Glomerular endothelial cell (primary cell): ENCODE measurements at regions not wholly inside any gene's neighbourhood (a gene's known extent, or its start where the extent isn't known, plus 50 kb on each side); places are given as distances from the start of the nearest gene placed in this dataset.
"Not testable (repeated sequence)": the region's sequence is repeated elsewhere in the genome, so short reads cannot be mapped to it uniquely, and the experiment has no call there.

ENCODE experiments used
- DNase-seq: peaks from one replicate; pipeline ENCODE4 v3.0.0-alpha.2; 2011; ENCODE audit warnings: low read depth, low spot score; ENCODE audit errors: extremely low read depth

DNA sequence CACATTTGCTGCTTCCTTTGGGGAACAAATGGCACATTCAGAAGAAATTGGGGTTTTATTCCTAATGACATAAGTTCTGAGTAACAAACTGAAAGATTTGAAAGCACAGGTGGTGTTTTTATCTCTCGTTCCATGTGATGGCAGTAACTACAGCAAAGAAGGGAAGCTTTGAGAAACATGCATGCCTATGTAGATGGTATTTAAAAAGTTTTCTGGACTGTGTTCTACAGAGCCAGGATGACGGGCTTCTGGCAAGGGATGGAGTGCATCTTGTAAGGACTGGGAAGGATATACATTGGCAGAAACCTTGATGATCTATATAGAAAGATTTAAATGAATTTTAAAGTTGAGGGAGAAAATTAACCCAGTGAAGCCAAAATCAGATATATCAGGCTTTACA lies 362.2 kb upstream of the ROPN1 start:
- no peak for DNase-seq

GRCh38 chr3:124358156-124358555 lies 366.2 kb upstream of the ROPN1 start:
- no peak for DNase-seq

- DNase-seq, result no peak
These were observed 368.2 kb upstream of the ROPN1 start for GRCh38 chr3:124360155-124360554.

DNA sequence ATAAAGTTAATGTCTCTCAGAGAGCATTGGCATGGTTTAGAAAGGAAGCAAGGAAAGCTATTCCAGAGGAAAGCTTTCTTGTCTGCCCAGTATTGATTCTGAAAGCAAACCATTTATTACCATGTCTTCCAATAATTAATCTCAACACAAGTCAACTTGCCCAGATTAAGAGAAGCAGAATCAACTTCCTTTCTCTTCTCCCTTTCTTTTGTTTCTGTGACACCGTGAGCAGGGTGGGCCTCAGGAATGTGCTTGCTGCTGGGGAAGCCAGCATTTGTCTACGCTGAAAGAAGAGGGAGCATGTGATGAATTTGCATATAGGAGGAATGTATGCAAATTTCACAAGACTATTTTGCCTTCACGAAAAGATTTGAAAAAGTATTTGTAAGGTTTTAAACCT lies 368.6 kb upstream of the ROPN1 start:
- no peak for DNase-seq

DNA sequence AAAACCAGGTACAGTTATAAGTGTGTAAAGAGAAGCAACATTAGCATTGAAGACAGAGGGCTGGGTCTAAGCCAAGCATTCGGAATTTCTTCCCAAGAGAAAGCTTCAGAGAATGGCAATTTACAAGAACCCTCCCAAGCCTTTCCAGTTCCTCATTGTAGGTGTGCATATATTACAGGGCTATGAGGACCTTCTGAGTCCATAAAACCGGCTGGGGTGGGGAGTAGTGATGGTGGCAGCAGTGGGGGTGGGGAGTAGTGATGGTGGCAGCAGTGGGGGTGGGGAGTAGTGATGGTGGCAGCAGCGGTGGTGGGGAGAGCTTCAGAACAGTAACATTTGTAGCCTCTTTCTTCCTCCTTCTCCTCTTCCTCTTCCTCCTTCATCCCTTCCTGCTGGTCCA lies 368.7 kb upstream of the UMPS start:
- DNase-seq, result no peak

GRCh38 chr3:124362455-124362854 lies 367.8 kb upstream of the UMPS start:
- DNase-seq, result no peak

DNA sequence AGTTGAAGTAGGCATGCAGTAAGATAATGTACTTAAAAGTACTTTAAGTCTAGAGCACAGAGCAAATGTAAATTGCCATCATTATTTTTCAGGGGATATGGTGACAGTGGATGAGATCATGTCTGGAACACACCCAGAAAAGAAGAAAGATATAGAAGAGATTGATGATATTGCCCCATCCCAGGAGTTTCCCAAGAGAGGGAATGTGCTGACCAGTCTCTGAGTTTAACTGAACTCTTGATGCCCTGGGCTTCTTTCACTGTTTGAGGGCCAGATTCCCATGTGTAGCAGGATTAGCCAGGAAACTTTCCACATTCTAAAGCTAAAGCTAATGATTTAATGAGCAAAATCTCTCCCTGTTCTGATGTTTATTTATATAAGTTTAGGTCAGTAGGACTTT lies 366.8 kb upstream of the UMPS start:
- no peak for DNase-seq

GRCh38 chr3:124364317-124365020 lies 365.8 kb upstream of the UMPS start:
- DNase-seq, result no peak

DNA sequence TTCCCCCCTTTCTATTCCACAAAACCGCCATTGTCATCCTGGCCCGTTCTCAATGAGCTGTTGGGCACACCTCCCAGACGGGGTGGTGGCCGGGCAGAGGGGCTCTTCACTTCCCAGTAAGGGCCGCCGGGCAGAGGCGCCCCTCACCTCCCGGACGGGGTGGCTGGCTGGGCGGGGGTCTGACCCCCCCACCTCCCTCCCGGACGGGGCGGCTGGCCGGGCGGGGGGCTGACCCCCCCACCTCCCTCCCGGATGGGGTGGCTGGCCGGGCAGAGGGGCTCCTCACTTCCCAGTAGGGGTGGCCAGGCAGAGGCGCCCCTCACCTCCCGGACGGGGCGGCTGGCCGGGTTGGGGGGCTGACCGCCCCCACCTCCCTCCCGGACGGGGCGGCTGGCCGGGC lies 363.6 kb upstream of the UMPS start:
- not testable (repeated sequence) for DNase-seq

DNA sequence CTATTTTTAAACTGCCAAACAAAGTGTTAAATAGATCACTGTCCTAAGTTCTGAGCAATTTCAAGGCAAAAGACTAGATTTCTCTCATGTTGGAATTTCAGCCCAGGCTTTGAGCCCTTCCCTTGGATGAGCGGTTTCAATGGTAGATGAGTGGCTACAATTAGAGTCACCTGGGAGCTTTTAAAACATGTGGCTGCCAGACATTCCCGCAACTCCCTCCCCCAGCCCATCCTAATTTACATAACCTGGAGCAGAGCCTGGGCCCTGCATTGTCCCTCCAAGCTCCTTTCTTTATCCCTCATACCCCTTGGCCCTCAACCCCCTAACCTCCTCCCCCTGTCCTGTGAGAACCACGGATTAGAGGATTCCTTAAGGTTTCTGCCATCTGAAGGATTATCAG lies 357.5 kb upstream of the UMPS start:
- DNase-seq, result no peak

GRCh38 chr3:124373524-124373923 lies 356.7 kb upstream of the UMPS start:
- no peak for DNase-seq

GRCh38 chr3:124374583-124374982 lies 355.7 kb upstream of the UMPS start:
- DNase-seq, result no peak

DNA sequence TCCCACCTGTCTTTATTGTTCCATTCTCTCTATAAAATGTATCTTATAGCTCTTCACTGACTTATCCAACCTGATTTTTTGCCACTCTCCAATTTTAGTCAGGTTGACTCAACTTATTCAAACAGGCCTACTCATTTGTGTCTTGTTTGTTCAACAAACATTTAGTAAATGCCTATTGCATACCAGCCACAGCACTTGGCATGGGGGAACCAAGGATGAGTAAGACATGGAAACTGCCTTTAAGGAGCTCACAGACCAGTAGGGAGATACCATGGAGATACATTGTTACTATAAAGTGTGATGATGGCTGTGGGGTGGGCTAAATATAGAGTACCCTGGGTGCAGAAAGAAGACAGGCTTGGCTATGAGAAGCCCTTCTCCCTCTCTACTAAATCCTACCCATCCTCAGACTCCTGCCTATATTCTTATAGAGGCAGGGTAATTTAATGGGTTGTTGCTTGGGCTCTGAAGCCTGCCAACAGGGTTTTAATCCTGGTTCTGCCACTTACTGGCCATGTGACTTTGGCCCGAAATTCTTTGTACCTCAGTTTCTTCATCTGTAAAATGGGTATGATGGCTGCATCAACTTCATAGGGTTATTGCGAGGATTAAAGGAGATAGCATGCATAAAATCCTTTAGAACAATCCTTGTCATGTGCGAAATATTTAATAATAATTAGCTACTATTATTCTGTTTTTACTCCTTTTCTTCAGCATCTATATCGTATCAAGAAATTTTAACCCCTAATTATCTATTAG lies 348.5 kb upstream of the UMPS start:
- DNase-seq, result no peak

- no peak for DNase-seq
These were observed 347.2 kb upstream of the UMPS start for GRCh38 chr3:124383051-124383450.

DNA sequence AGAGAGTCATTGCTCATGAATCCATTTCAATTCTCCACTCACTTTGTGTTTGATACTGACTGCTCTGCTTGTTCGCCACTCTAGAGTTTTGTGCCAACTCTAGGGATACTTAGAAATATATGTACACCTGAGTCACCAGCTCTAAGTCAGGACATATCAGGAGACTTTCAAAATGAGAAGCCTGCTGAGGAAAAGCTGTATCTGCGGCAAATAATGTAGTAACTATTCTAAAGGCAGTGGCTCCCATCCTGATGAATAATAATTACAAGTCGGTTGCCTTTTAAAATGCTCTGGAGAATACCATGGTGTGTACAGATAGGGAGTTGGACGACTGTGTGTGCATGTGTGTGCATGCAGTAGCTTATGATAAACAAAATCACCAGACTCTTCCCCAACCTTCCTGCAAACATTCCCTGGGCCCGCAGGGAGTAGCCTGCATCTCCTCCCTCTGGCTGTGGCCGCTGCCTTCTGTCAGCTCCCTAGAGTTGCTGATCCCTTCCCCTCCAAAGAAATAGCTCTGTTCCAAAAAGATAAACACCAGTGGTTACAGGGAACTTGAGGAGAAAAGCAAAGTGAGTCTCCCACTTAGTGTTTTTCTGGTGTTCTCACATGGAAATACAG lies 346.3 kb upstream of the UMPS start:
- DNase-seq, result no peak

DNA sequence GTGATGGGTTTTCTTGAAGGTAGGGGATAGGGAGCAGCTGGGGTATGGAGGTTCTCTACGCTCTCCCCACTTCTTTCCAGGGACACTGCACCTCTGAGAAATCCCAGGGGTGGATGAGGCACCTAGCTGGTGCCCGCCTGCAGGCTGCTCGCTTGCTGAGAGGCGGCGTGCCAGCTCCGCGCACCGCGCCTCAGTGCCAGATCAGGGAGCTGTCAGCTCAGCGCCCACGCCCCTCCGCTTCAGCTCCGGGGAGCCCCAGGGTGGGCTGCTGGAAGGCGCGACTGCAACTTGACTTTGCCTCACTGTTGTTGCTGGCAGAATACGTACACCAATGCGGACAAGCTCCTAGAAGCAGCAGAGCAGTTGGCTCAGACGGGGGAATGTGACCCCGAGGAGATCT lies 345.7 kb upstream of the UMPS start:
- DNase-seq, result no peak

DNA sequence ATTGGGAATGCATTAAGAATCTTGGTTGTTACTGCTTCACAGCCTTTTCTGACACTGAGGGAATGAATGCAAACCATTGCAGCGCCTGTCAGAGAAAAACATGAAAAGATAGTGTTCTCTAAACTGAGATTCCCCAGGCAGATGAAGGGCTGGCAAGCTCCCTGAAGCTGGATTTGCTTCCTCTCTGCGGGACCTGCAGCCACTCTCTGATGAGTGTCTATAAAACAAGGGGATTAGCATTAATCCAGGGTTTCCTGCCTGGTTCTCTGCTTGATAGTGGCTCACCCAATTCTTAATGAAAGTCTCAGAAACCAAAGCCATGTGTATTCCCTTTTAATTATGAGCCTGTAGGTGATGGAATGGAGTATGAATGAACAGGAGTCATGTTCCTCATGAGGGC lies 344.3 kb upstream of the UMPS start:
- DNase-seq, result no peak

GRCh38 chr3:124386996-124387595 lies 343.2 kb upstream of the UMPS start:
- no peak for DNase-seq

GRCh38 chr3:124391774-124392173 lies 338.5 kb upstream of the UMPS start:
- DNase-seq, result no peak

- DNase-seq, result no peak
These were observed 336.9 kb upstream of the UMPS start for GRCh38 chr3:124393340-124393739.

- DNase-seq, result no peak
These were observed 335.1 kb upstream of the UMPS start for GRCh38 chr3:124395162-124395561.
